Endothelial cell of umbilical vein (primary cell): ENCODE measurements at regions not wholly inside any gene's neighbourhood (a gene's known extent, or its start where the extent isn't known, plus 50 kb on each side); places are given as distances from the start of the nearest gene placed in this dataset.
A peak's percentile ranks its signal among the peaks of the same experiment; 100 is the strongest.

ENCODE experiments used
- BruUV-seq: library from RNA; stranded (reverse); fragments of 400-500 nt; replicated peaks from 2 replicates; lab custom pipeline; 2021; lab: Mats Ljungman, UMichigan
- CTCF ChIA-PET: fragments of 300-600, 350-600 bp; sonication (Branson Sonifier 250); formaldehyde crosslinking; loops from one replicate; lab custom pipeline; 2021; ENCODE audit warnings: antibody characterized with exemption, inconsistent platforms; lab: Charles Lee
- POLR2A ChIA-PET: fragments of 300-600, 350-600 bp; sonication (Branson Sonifier 250); formaldehyde crosslinking; loops from one replicate; lab custom pipeline; 2021; ENCODE audit warnings: antibody characterized with exemption, inconsistent platforms; lab: Charles Lee
- DNase-seq: peaks from one replicate; pipeline ENCODE4 v3.0.0-alpha.2; 2011; ENCODE audit warnings: low read depth, low spot score
- FAIRE-seq: peaks from 2 replicates; lab custom pipeline; 2011; peaks lifted over from hg19 to GRCh38; lab: Jason Lieb, UNC
- H2AFZ ChIP-seq: 2 replicates; pipeline ENCODE4 v1.6.0; 2012; ENCODE audit warnings: low read depth, low read length, control low read depth, inconsistent platforms
- H3K27ac ChIP-seq: 2 replicates; pipeline ENCODE4 v1.5.1; 2011; ENCODE audit warnings: low read depth, mild to moderate bottlenecking, control low read depth, low read length, moderate library complexity; ENCODE audit not compliant: insufficient read depth
- H3K27me3 ChIP-seq, 2 experiments: 2 replicates each; pipeline versions ENCODE4 v1.6.0 to v1.6.1; 2011; ENCODE audit warnings: low read length in 2 of 2, mixed read lengths in 1 of 2; ENCODE audit not compliant: control insufficient read depth in 2 of 2, insufficient read depth in 2 of 2
- H3K36me3 ChIP-seq, 2 experiments: 2 replicates in 1 of 2; 3 replicates in 1 of 2; pipeline ENCODE4 v1.5.1; 2011; ENCODE audit warnings: low read length in 2 of 2, mild to moderate bottlenecking in 1 of 2, moderate library complexity in 1 of 2; ENCODE audit not compliant: control insufficient read depth in 2 of 2, insufficient read depth in 2 of 2; ENCODE audit errors: extremely low read depth in 1 of 2
- H3K4me1 ChIP-seq: 3 replicates; pipeline ENCODE4 v1.5.1; 2011; ENCODE audit warnings: mild to moderate bottlenecking, low read length; ENCODE audit not compliant: control insufficient read depth, insufficient read depth; ENCODE audit errors: extremely low read depth
- H3K4me2 ChIP-seq: 2 replicates; pipeline ENCODE4 v1.6.1; 2011; ENCODE audit warnings: low read length, control low read depth, mixed read lengths; ENCODE audit not compliant: insufficient read depth
- H3K4me3 ChIP-seq, 3 experiments: fragments of 200-600 bp in 1 of 3; sonication (generic), shearing (Covaris generic) in 1 of 3; replicated peaks in 1 of 3; 2 replicates each; pipeline ENCODE4 v1.5.1; 2011 to 2016; ENCODE audit warnings: control low read depth in 3 of 3, low read length in 3 of 3, mild to moderate bottlenecking in 2 of 3, inconsistent platforms in 1 of 3, low read depth in 1 of 3, moderate library complexity in 1 of 3; ENCODE audit not compliant: insufficient read depth in 1 of 3
- H3K79me2 ChIP-seq: 2 replicates; pipeline ENCODE4 v1.6.0; 2012; ENCODE audit warnings: low read length, inconsistent platforms; ENCODE audit not compliant: control insufficient read depth, insufficient read depth
- H3K9ac ChIP-seq: replicated peaks from 2 replicates; pipeline ENCODE3; 2011; ENCODE audit warnings: low read length, control low read depth; ENCODE audit not compliant: insufficient read depth; ENCODE audit errors: extremely low read depth
- H3K9me1 ChIP-seq: replicated peaks from 3 replicates; pipeline ENCODE4 v1.6.0; 2011; ENCODE audit warnings: mild to moderate bottlenecking, low read length; ENCODE audit not compliant: control insufficient read depth, insufficient read depth; ENCODE audit errors: extremely low read depth
- H3K9me3 ChIP-seq: replicated peaks from 2 replicates; pipeline ENCODE4 v1.5.1; 2012; ENCODE audit warnings: low read length, inconsistent platforms; ENCODE audit not compliant: control insufficient read depth, insufficient read depth
- H4K20me1 ChIP-seq: replicated peaks from 2 replicates; pipeline ENCODE3; 2011; ENCODE audit warnings: mild to moderate bottlenecking, low read length; ENCODE audit not compliant: control insufficient read depth, insufficient read depth; ENCODE audit errors: extremely low read depth
- CTCF ChIP-seq, 2 donors: IDR thresholded peaks; 1 replicate in 1 of 2; 2 replicates in 1 of 2; pipeline ENCODE4 v1.5.1; 2011; ENCODE audit warnings: low read length in 2 of 2, mild to moderate bottlenecking in 2 of 2, moderate library complexity in 2 of 2, control low read depth in 1 of 2, inconsistent platforms in 1 of 2, low read depth in 1 of 2; ENCODE audit not compliant: insufficient read depth in 1 of 2; ENCODE audit errors: extremely low read depth in 1 of 2
- EZH2 ChIP-seq: IDR thresholded peaks from 2 replicates; pipeline ENCODE4 v1.6.1; 2012; ENCODE audit warnings: borderline replicate concordance, low read depth, mild to moderate bottlenecking, moderate library complexity, low read length, inconsistent platforms; ENCODE audit not compliant: severe bottlenecking
- GATA2 ChIP-seq: IDR thresholded peaks from 2 replicates; pipeline ENCODE4 v1.7.0; 2011; ENCODE audit warnings: low read depth, mild to moderate bottlenecking, moderate library complexity, mixed read lengths, low read length; ENCODE audit not compliant: insufficient read length, insufficient read depth
- MYC ChIP-seq: IDR thresholded peaks from one replicate; pipeline ENCODE4 v1.6.1; 2011; ENCODE audit warnings: mild to moderate bottlenecking, low read depth, low read length
- POLR2AphosphoS5 ChIP-seq: IDR thresholded peaks from 2 replicates; pipeline ENCODE4 v1.6.1; 2012; ENCODE audit warnings: low read depth, mild to moderate bottlenecking, control low read depth, low read length, moderate library complexity; ENCODE audit not compliant: insufficient read depth
- dilution Hi-C: fragments of 300-500 bp; cut with MboI; formaldehyde crosslinking; loops from one replicate; pipeline ENCODE4 v1.15.0; 2019; ENCODE audit warnings: low sequenced_read_pairs; ENCODE audit not compliant: extremely low pct_ligation_motif_present
- intact Hi-C: fragments of 100-400 bp; cut with micrococcal nuclease; formaldehyde crosslinking; loops from one replicate; pipeline ENCODE4 v1.10.0; 2022

GRCh38 chr15:47987908-47988532 lies 132.8 kb upstream of the SLC24A5 start:
- Histone ChIP-seq H2AFZ (no peak overlapping the region), H3K9me1 (no peaks in the 10 kb centered on the region), H3K27me3 (no peaks in the 10 kb centered on the region), H3K4me2 (no peak overlapping the region), H3K9me3 (no peaks in the 10 kb centered on the region), H3K36me3 (no peaks in the 10 kb centered on the region), H3K4me3 (no peak overlapping the region), H3K79me2 (no peaks in the 10 kb centered on the region), H4K20me1 (no peaks in the 10 kb centered on the region), H3K9ac (no peak overlapping the region), H3K4me1 (no peaks in the 10 kb centered on the region), H3K27ac (no peak overlapping the region)
- BruUV-seq, result no TSS peak
- peak; percentile 40 to 47 for TF ChIP-seq CTCF (IDR thresholded peaks at IDR 0.05; ENCODE audit: extremely low read depth in 1 of 2, insufficient read depth in 1 of 2, low read depth in 1 of 2, low read length in 2 of 2)
- TF ChIP-seq MYC, result no peak
- peak; percentile 68 for DNase-seq
- intact Hi-C loops, result loop anchor here (1.0 to 2.0 kb wide), 5 partner anchors 271 to 1676 kb away; partner anchors contain the start of gene SEMA6D
- dilution Hi-C loops, result no loop called here
- FAIRE-seq, result peak; percentile 81
- CTCF ChIA-PET, result interaction anchor here (0.6 to 6.1 kb wide), 44 partner anchors 10 to 1684 kb away, joined by 3 to 355 read pairs (median 4); partner anchors contain the start of gene SEMA6D
- POLR2A ChIA-PET, result no interaction called here

DNA sequence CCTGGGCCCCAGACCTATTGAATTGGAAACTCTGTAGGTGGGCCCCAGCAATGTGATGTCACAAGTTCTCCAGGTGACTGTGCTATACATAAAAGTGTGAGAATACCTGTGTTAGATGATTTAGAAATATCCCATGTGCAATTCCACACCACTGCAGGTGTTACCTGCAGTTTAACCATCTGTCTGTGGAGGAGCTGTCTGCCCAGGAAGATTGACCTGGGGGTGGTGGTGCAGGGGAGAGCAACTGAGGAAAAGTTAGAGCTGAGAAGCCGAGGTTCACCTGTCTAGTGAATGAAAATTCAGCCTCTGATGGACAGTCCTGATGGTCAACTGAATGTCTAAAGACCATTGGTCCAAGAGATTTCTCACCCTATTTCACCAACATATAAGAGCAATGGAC lies 132.2 kb upstream of the SLC24A5 start:
- intact Hi-C loops, result loop anchor here (1.0 to 2.0 kb wide), 5 partner anchors 271 to 1676 kb away; partner anchors contain the start of gene SEMA6D
- Histone ChIP-seq H3K4me2 (no peak overlapping the region), H3K27me3 (no peaks in the 10 kb centered on the region), H3K79me2 (no peaks in the 10 kb centered on the region), H3K9me3 (no peaks in the 10 kb centered on the region), H2AFZ (no peak overlapping the region), H3K9me1 (no peaks in the 10 kb centered on the region), H3K4me1 (no peaks in the 10 kb centered on the region), H3K27ac (no peak overlapping the region), H3K36me3 (no peaks in the 10 kb centered on the region), H3K4me3 (no peak overlapping the region), H4K20me1 (no peaks in the 10 kb centered on the region), H3K9ac (no peak overlapping the region)
- TF ChIP-seq MYC (no peak), POLR2AphosphoS5 (no peak), GATA2 (no peak), EZH2 (no peak)
- FAIRE-seq (no peak), DNase-seq (no peak)
- BruUV-seq, result no TSS peak
- ChIA-PET CTCF (interaction anchor here (0.8 to 6.1 kb wide), 38 partner anchors 11 to 1684 kb away, joined by 3 to 355 read pairs (median 6); partner anchors contain the start of gene SEMA6D), POLR2A (no interaction called here)
- dilution Hi-C loops, result no loop called here
